Activated CD4-positive, alpha-beta T cell treated with anti-CD3 and anti-CD28 coated beads, Interleukin-10, Interleukin-2, amounts not matched to agents 100 ng/mL and 50 ng/mL, durations not matched to agents 16 hours and 8 hours (primary cell): ENCODE measurements at regions not wholly inside any gene's neighbourhood (a gene's known extent, or its start where the extent isn't known, plus 50 kb on each side); places are given as distances from the start of the nearest gene placed in this dataset.

Experiments
- DNase-seq: peaks from one replicate; pipeline ENCODE4 v3.0.0-alpha.2; 2020

GRCh38 chr6:113556775-113557174 is 300.4 kb upstream of the MARCKS start:
- DNase-seq: no peak

DNA sequence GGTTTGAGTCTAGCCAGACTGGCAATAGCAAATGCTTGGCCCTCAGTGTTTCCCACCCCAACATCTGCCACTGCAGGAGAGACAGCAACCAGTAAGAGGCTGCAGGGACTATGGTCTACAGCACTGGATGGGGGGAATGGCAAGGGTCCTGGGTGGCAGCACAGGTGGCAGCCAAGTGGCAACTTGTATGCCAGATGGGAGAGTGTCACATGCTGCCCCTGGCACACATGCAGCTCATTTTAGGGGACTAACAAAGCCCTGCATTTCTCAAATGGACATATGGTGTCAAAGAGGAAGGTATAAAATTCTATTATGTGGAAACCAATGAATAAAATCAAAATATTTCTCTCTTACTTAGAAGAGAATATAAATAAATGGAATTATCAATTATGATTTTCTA is 298.7 kb upstream of the MARCKS start:
- DNase-seq: no peak

- no peak for DNase-seq
Measured at GRCh38 chr6:113558966-113559365, 298.2 kb upstream of the MARCKS start.

- DNase-seq: no peak
Measured at GRCh38 chr6:113560376-113560775, 296.8 kb upstream of the MARCKS start.

DNA sequence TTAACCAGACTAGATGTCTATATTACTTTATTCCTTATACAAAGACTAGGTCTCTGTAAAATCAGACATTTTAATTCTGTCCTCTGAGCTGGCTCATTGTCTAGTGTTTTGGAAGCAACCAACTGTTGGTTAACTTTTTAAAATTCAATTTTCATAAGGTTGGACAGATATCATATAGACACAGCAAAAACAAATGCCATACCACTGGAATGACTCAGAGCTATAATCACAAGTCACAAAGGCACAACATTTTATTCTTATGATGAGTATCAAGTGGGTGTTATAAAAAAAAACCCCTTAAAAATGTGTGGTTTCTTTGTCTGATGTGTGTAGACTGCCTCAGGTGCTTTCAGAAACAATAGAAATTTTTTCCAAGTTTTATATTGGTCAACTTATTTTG is 296.2 kb upstream of the MARCKS start:
- DNase-seq: no peak

DNA sequence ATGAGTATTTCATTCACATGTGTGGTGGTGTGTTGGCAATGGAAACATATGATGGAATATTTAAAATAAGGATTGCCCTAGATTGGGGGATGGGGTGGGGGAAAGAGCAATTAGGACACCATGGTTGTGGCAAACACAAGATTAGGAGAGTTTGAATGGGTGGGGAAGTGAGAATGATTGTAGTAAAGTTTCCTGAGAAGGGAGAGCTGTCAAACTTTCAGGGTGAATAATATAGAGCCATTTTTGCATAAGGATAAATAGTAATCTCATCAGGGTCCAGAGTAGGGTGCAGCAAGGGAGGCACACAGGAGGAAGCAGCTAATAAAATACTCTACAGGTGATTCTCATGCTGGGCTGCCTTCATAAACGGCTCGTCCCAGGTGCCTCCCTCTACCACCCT is 294.9 kb upstream of the MARCKS start:
- no peak for DNase-seq

DNA sequence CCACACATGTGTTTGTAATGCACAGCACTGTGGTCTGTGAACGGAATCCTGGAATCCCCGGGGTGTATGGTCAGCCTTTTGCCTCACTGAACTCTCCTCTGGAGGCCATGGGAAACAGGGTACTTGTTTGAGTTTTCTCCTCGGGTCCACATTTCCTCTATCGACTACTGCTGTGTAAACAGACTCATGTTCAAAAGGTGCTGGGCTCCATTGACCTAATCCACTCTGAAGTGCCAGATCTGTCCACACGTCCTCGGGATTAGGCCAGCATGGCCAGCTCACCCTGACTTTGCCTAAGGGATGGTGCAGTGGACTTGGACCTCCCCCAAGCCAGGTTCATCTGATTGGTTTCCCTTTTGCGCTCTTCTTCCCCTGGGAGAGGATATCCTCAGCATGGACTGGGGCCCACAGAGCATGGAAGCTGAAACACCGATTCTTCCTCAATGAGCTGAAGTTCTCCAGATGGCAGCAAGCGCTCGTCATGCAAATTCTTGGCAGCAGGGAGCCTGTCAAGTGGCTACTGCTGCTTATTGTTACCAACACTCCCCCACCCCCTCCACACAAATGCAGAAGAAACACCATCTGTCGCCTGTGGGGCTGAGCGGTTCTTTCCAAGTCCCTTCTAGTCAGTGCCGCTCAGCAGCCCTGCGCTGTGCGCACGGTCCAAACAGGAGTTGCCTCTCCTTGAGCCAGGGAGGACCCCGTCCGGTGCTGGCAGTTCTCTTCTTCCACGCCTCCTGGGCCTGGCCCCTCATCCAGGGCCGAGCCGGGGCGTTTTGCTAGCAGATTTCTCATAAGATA is 292.6 kb upstream of the MARCKS start:
- DNase-seq: no peak

DNA sequence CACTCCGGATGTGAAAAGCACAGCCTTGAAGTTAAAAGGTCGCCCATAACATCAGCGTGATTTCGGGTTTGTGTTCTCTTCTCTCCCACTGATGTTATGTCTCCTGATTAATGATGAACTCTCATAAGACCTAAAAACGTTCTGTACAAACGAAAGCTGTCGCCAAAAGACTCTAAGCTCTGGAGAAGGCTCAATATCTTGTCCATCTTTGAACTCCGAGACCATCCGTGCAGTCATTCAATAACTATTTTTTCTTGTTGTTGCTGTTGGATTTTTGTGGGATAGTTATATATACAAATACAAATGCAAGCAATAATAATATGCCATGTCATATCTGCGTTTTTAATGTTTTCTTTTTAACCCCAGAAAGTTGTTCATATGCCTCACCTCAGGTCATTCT is 291.8 kb upstream of the MARCKS start:
- no peak for DNase-seq

DNA sequence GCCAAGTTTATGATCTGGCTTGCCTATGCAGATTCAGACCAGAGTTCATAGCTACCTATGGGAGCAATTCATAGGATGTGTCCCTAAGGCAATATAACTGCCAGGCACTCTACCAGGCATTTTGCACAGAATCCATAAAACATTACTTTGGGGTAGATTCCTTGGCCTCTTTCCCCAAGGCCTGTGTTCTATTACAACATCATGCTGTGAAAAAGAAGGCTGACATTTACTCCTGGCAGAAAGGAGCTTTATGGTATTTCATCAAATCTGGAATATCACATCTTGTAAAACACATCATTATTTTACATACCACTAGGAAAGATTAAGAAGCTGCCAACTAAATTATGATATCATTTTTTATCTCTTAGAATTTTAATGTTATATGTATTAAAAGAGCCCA is 287.0 kb upstream of the MARCKS start:
- DNase-seq: no peak

DNA sequence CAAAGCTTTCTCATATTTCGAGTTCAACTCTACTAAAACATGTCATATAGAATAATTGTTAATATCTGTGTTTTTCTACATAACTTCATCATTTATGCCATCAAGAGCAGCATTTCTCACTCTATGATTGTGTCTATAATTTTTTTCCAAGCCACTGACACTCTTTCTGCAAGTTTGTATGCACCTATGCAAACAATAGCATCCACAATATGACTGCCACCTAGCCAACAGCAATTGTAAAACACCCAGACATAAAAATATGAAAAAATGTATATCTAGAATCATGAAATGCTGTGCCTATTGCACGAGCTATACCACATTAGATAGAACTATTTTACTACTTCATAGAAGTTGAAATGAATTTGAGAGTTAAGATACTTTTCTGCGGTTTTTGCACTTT is 286.5 kb upstream of the MARCKS start:
- no peak for DNase-seq

DNA sequence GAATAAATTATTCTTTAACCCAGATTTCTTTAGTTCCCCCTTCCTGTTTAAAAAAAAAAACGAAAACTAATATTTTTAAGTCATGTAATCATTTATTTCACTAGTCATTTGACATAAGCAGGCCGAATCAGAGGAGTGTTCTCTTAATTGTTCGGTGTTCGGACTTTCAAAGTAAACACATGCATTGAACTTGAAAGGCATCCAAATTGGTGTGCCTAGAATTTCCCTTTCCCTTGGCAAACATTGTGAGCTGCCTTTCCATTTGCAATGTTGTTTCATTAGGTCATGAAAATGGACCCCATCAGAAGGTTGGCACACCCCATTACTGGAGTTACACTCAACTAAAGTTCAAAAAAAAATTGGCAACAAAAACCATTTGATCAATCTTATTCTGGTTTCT is 283.0 kb upstream of the MARCKS start:
- no peak for DNase-seq

DNA sequence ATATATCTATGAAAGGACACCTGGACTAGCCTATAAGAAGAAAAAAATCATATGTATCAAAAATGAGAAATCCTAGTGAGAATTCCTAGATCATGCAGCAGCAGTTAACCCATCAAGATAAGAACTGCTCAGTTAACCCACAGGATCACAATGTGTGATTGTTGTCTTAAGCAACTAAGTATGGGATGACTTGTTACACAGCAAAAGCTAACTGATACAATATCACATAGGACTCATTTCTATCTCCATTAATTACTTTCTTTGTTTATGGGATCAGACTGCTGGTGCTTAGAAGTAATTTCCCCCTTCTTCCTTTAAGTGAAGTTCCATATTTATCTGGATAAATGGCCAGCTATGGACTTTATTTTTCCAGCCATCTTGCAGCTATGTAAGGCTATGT is 280.8 kb upstream of the MARCKS start:
- no peak for DNase-seq

GRCh38 chr6:113578691-113579090 is 278.5 kb upstream of the MARCKS start:
- DNase-seq: no peak

GRCh38 chr6:113584767-113585166 is 272.4 kb upstream of the MARCKS start:
- no peak for DNase-seq

- no peak for DNase-seq
Measured at GRCh38 chr6:113585246-113585645, 271.9 kb upstream of the MARCKS start.

DNA sequence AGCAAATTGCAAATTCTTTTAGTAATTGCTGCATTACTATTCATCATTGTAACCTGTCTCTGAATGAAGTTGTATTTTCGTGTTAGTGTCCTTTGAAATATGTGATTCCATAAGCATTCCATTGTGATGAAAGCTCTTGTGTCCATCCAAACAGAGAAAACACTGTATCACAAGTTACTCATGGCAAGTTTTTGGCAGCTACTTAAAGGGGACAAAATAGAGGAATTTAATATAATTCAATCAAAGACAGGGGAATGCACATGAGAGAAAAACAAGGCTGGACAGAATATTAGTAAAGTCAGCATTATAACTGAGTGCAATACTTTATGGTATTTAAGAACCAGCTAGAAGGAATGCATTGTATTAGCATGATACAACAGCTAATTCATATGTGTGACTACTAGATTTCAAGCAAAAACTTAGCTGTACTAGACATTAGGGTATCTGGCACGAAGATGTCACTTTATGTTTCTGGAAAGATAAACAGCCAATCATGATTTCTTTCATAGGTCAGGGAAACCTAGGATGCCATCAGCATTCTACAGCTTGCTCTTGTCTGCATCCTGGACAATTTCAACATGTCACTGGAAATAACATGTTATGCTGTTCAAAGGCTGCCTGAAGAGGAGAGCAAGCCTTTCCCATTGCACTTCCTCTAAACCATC is 270.6 kb upstream of the MARCKS start:
- no peak for DNase-seq

GRCh38 chr6:113587078-113587699 is 270.0 kb upstream of the MARCKS start:
- no peak for DNase-seq

GRCh38 chr6:113588646-113589045 is 268.5 kb upstream of the MARCKS start:
- DNase-seq: no peak

- no peak for DNase-seq
Measured at GRCh38 chr6:113591896-113592827, 265.0 kb upstream of the MARCKS start.

DNA sequence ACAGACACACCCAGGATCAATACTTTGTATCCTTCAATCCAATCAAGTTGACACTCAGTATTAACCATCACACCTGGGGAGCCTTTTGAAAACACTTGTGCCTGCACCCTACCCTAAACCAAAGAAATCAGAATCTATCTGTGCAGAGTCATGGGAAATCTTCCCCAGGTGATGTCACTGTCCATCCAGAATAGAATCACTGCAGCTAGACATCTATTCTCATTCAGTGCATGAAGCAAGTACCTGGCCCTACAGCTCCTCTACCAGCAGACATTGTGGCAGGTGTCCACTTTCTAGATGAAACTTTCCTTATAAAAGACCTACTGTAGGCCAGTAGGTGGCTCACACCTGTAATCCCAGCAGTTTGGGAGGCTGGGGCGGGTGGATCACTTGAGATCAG is 262.4 kb upstream of the MARCKS start:
- no peak for DNase-seq

- no peak for DNase-seq
Measured at GRCh38 chr6:113595911-113596376, 261.2 kb upstream of the MARCKS start.

DNA sequence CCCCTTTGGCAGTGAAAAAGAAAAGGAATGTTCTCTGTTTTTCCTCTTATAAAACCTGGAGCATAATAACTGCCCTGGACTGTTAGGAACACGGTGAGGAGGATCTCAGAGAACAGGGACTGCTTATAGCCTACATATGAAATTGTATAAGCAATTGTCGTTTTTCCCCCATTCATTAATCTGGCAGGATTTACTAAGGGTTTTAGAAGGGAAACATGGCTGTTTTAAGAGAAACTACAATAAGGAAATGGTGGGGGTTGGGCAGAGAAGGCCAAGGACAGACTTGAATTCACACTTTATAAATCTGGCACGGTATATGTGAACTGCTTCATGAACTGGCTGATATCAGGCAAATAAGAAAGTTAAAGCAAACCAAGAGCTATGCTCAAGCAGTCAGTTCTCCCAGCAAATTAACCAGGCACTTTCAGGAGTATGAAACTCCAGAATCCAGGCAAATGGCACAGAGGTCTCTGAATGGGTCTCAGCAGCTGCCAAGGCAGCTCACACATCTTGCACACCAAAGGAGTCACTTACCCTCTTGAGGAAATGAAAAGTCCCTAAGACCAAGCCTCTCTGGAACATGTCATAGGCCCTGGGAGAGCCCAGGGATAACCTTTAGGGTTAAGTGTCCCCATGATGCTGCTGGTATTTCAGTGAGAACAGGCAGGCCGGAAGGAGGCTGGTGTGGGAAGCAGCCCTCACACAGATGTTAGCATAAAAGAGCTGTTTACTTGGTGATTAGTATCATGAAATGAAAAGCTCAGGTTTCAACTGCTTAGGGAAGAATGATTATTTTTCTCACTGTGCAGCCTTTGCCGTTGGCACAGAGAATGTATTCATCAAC is 260.5 kb upstream of the MARCKS start:
- no peak for DNase-seq
